ENCODE measurements at regions not wholly inside any gene's neighbourhood (a gene's known extent, or its start where the extent isn't known, plus 50 kb on each side); places are given as distances from the start of the nearest gene placed in this dataset.

- TF ChIP-seq, protein P1, sequence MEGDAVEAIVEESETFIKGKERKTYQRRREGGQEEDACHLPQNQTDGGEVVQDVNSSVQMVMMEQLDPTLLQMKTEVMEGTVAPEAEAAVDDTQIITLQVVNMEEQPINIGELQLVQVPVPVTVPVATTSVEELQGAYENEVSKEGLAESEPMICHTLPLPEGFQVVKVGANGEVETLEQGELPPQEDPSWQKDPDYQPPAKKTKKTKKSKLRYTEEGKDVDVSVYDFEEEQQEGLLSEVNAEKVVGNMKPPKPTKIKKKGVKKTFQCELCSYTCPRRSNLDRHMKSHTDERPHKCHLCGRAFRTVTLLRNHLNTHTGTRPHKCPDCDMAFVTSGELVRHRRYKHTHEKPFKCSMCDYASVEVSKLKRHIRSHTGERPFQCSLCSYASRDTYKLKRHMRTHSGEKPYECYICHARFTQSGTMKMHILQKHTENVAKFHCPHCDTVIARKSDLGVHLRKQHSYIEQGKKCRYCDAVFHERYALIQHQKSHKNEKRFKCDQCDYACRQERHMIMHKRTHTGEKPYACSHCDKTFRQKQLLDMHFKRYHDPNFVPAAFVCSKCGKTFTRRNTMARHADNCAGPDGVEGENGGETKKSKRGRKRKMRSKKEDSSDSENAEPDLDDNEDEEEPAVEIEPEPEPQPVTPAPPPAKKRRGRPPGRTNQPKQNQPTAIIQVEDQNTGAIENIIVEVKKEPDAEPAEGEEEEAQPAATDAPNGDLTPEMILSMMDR (IDR thresholded peaks at IDR 0.05): no peak
- TF ChIP-seq POLR2A (IDR thresholded peaks at IDR 0.05): no peak
Observed at GRCh38 chr4:23202712-23203247, 510.0 kb downstream of the GBA3 start.
